ENCODE measurements at regions not wholly inside any gene's neighbourhood (a gene's known extent, or its start where the extent isn't known, plus 50 kb on each side); places are given as distances from the start of the nearest gene placed in this dataset.

DNA sequence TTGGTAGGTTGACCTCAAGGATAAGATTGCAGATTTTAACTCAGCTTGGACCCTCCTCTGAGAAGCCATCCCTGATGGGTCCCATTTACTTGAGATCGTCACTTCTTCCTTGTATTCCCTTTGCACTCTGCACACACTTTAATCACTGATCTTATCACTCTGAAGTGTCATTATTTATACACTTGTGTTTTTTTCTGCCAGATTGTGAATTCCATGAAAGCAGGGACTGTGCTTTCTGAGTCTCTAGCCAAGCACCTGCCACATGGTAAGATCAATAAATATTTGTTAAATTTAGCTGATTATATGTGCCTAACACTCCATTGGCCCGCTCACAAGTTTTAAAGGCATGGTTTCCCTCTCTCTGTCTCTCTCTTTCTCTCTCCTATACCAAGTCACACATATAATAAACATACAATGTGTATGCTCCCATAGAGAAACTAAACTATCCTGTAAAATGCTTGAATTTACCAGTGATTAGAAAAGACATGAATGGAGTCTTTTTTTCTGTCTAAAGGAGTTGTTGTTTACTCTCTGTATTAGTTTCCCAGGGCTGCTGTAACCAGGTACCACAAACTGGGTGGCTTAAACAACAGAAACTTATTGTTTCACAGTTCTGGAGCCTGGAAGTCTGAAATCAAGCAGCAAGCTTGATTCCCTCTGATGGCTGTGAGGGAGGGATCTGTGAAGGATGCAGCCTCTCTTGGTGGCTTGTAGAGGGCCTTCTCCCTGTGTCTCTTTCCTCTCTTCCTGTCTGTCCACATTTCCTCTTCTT is 105.2 kb upstream of the GADD45A start:
- no peak overlapping the region for H3K4me2 ChIP-seq (ENCODE audit: control insufficient read depth, insufficient read depth)
- H3K79me2 ChIP-seq (ENCODE audit: control insufficient read depth, insufficient read depth, low read length): no peaks in the 10 kb centered on the region
- no peak for FAIRE-seq
- WGBS (ENCODE audit: insufficient coverage, insufficient replicate concordance, low lambda C conversion rate, missing lambda C conversion rate): 31% methylated on average over 2 of the region's 2 CpGs
- CTCF ChIA-PET: interaction anchor here (1.1 to 1.8 kb wide), 2 partner anchors 17 to 44 kb away, joined by 3 read pairs; no protein-coding TSS in a partner anchor
- H3K9me3 ChIP-seq (replicated peaks; ENCODE audit: control insufficient read depth, insufficient read depth, low read length): no peaks in the 10 kb centered on the region
- no peak overlapping the region for H3K9ac ChIP-seq (ENCODE audit: control insufficient read depth, insufficient read depth, low read length)
- RAD21 ChIA-PET (ENCODE audit: unreplicated experiment): no interaction called here
- SMC1A ChIA-PET (ENCODE audit: uncharacterized antibody, unreplicated experiment): interaction anchor here (1.3 to 1.9 kb wide), 2 partner anchors 9 to 11 kb away, joined by 3 to 8 read pairs; no protein-coding TSS in a partner anchor
- H3K27ac ChIP-seq (ENCODE audit: control insufficient read depth, insufficient read depth): no peak overlapping the region
- in situ Hi-C loops (cut with MboI) (no loop called here), intact Hi-C loops (cut with micrococcal nuclease; ENCODE audit: unreplicated experiment) (no loop called here)
- DNase-seq (ENCODE audit: low read depth, low spot score): no peak
- no peaks in the 10 kb centered on the region for H3K4me1 ChIP-seq (ENCODE audit: control insufficient read depth, insufficient read depth, low read length)
- no peak overlapping the region for H2AFZ ChIP-seq (ENCODE audit: control insufficient read depth, low read depth, low read length)
- H3K36me3 ChIP-seq (ENCODE audit: control insufficient read depth in 2 of 2, insufficient read depth in 2 of 2, low read length in 1 of 2): no peaks in the 10 kb centered on the region
- no peak overlapping the region for H3K4me3 ChIP-seq
- H3K27me3 ChIP-seq (replicated peaks in 1 of 2; ENCODE audit: control insufficient read depth in 2 of 2, insufficient read depth in 2 of 2, low read length in 1 of 2): no peaks in the 10 kb centered on the region
- H4K20me1 ChIP-seq (ENCODE audit: control insufficient read depth, insufficient read depth): no peaks in the 10 kb centered on the region
- POLR2A ChIA-PET: no interaction called here
- ATAC-seq: no peak
- BruUV-seq (replicated peaks): no TSS peak
- TF ChIP-seq KDM1A (IDR thresholded peaks at IDR 0.05; ENCODE audit: borderline replicate concordance): no peak
- no peak for TF ChIP-seq RAD51 (IDR thresholded peaks at IDR 0.05)
- TF ChIP-seq, protein P1, sequence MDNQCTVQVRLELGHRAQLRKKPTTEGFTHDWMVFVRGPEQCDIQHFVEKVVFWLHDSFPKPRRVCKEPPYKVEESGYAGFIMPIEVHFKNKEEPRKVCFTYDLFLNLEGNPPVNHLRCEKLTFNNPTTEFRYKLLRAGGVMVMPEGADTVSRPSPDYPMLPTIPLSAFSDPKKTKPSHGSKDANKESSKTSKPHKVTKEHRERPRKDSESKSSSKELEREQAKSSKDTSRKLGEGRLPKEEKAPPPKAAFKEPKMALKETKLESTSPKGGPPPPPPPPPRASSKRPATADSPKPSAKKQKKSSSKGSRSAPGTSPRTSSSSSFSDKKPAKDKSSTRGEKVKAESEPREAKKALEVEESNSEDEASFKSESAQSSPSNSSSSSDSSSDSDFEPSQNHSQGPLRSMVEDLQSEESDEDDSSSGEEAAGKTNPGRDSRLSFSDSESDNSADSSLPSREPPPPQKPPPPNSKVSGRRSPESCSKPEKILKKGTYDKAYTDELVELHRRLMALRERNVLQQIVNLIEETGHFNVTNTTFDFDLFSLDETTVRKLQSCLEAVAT (IDR thresholded peaks at IDR 0.05): no peak
- no peak for TF ChIP-seq ATF7 (IDR thresholded peaks at IDR 0.05; ENCODE audit: low read depth)

Measured in GM12878 (cell line).